Activated CD8-positive, alpha-beta T cell treated with anti-CD3 and anti-CD28 coated beads for 36 hours (primary cell): ENCODE measurements at regions not wholly inside any gene's neighbourhood (a gene's known extent, or its start where the extent isn't known, plus 50 kb on each side); places are given as distances from the start of the nearest gene placed in this dataset.

Source experiments
- ATAC-seq: fragments of 200-7000 bp; cut with Tn5 transposase; one replicate; pipeline ENCODE4 v1.10.0; 2021; ENCODE audit warnings: mild to moderate bottlenecking, moderate library complexity
- CTCF ChIA-PET: fragments of 350-600 bp; sonication (Branson Sonifier 250); formaldehyde crosslinking; loops from one replicate; lab custom pipeline; 2021; ENCODE audit warnings: antibody characterized with exemption; lab: Charles Lee
- POLR2A ChIA-PET: fragments of 350-600 bp; sonication (Branson Sonifier 250); formaldehyde crosslinking; loops from one replicate; lab custom pipeline; 2021; ENCODE audit warnings: antibody characterized with exemption; lab: Charles Lee
- DNase-seq: peaks from one replicate; pipeline ENCODE4 v3.0.0-alpha.2; 2020
- H3K27ac Mint-ChIP-seq: one replicate; pipeline ENCODE4 v1.8.0; 2021; ENCODE audit warnings: mild to moderate bottlenecking, mixed read lengths
- H3K27me3 Mint-ChIP-seq: one replicate; pipeline ENCODE4 v1.8.0; 2021; ENCODE audit warnings: mixed read lengths
- H3K36me3 Mint-ChIP-seq: one replicate; pipeline ENCODE4 v1.8.0; 2021; ENCODE audit warnings: low read depth, mixed read lengths
- H3K4me1 Mint-ChIP-seq: one replicate; pipeline ENCODE4 v1.8.0; 2021; ENCODE audit warnings: low read depth, mixed read lengths
- H3K4me3 Mint-ChIP-seq: one replicate; pipeline ENCODE4 v1.8.0; 2021; ENCODE audit warnings: mild to moderate bottlenecking, moderate library complexity, mixed read lengths
- H3K9me3 Mint-ChIP-seq: one replicate; pipeline ENCODE4 v1.8.0; 2021; ENCODE audit warnings: mixed read lengths
- CTCF ChIP-seq: fragments of 200-600 bp; IDR thresholded peaks from one replicate; pipeline ENCODE4 v1.8.0; 2022; ENCODE audit warnings: antibody characterized with exemption, mild to moderate bottlenecking
- intact Hi-C: fragments of 100-400 bp; cut with micrococcal nuclease; formaldehyde crosslinking; loops from one replicate; pipeline ENCODE4 v1.10.0; 2022

- no peak for DNase-seq
- Mint-ChIP-seq H3K36me3 (no peaks in the 10 kb centered on the region), H3K27ac (no peak overlapping the region), H3K4me3 (no peak overlapping the region), H3K27me3 (peaks cover 8% of the 10 kb centered on the region), H3K9me3 (no peaks in the 10 kb centered on the region), H3K4me1 (no peaks in the 10 kb centered on the region)
- CTCF ChIA-PET, result interaction anchor here (1.3 kb wide), 1 partner anchor 23 kb away, joined by 3 read pairs; no protein-coding TSS in a partner anchor
- no peak for TF ChIP-seq CTCF
- POLR2A ChIA-PET, result no interaction called here
- intact Hi-C loops, result no loop called here
- ATAC-seq, result no peak
Measured at GRCh38 chr5:103498800-103499551, 63.6 kb downstream of the NUDT12 start.

- Mint-ChIP-seq H3K4me3 (no peak overlapping the region), H3K27me3 (peaks cover 10% of the 10 kb centered on the region), H3K27ac (no peak overlapping the region), H3K36me3 (no peaks in the 10 kb centered on the region), H3K4me1 (no peaks in the 10 kb centered on the region), H3K9me3 (no peaks in the 10 kb centered on the region)
- ATAC-seq (no peak), DNase-seq (no peak)
- intact Hi-C loops, result no loop called here
- TF ChIP-seq CTCF, result no peak
- ChIA-PET POLR2A (no interaction called here), CTCF (interaction anchor here (0.8 to 1.3 kb wide), 2 partner anchors 11 to 22 kb away, joined by 3 read pairs; no protein-coding TSS in a partner anchor)
Measured at GRCh38 chr5:103498211-103498610, 64.4 kb downstream of the NUDT12 start.

GRCh38 chr5:103497781-103498180 is 64.8 kb downstream of the NUDT12 start:
- ChIA-PET CTCF (interaction anchor here (0.8 to 1.3 kb wide), 2 partner anchors 12 to 22 kb away, joined by 3 read pairs; no protein-coding TSS in a partner anchor), POLR2A (no interaction called here)
- no peaks in the 10 kb centered on the region for H3K9me3 Mint-ChIP-seq
- no peaks in the 10 kb centered on the region for H3K4me1 Mint-ChIP-seq
- TF ChIP-seq CTCF, result no peak
- peaks cover 11% of the 10 kb centered on the region for H3K27me3 Mint-ChIP-seq
- no peaks in the 10 kb centered on the region for H3K36me3 Mint-ChIP-seq
- no peak for ATAC-seq
- H3K27ac Mint-ChIP-seq, result no peak overlapping the region
- intact Hi-C loops, result no loop called here
- no peak overlapping the region for H3K4me3 Mint-ChIP-seq
- no peak for DNase-seq

GRCh38 chr5:103490030-103490739 is 72.4 kb downstream of the NUDT12 start:
- H3K27ac Mint-ChIP-seq, result no peak overlapping the region
- no peak for ATAC-seq
- no peaks in the 10 kb centered on the region for H3K4me1 Mint-ChIP-seq
- DNase-seq, result no peak
- ChIA-PET POLR2A (no interaction called here), CTCF (no interaction called here)
- H3K4me3 Mint-ChIP-seq, result no peak overlapping the region
- intact Hi-C loops, result no loop called here
- TF ChIP-seq CTCF, result no peak
- no peaks in the 10 kb centered on the region for H3K36me3 Mint-ChIP-seq
- H3K27me3 Mint-ChIP-seq, result peaks cover 4% of the 10 kb centered on the region
- H3K9me3 Mint-ChIP-seq, result no peaks in the 10 kb centered on the region

GRCh38 chr5:103489307-103489706 is 73.3 kb downstream of the NUDT12 start:
- CTCF ChIA-PET, result no interaction called here
- ATAC-seq, result no peak
- peaks cover 6% of the 10 kb centered on the region for H3K27me3 Mint-ChIP-seq

More at GRCh38 chr5:103489307-103489706, 73.3 kb downstream of the NUDT12 start:
- POLR2A ChIA-PET, result no interaction called here
- H3K27ac Mint-ChIP-seq, result no peak overlapping the region
- no peaks in the 10 kb centered on the region for H3K36me3 Mint-ChIP-seq
- no peaks in the 10 kb centered on the region for H3K9me3 Mint-ChIP-seq
- intact Hi-C loops, result no loop called here
- no peak overlapping the region for H3K4me3 Mint-ChIP-seq
- no peaks in the 10 kb centered on the region for H3K4me1 Mint-ChIP-seq
- no peak for TF ChIP-seq CTCF
- no peak for DNase-seq
